ENCODE measurements at regions not wholly inside any gene's neighbourhood (a gene's known extent, or its start where the extent isn't known, plus 50 kb on each side); places are given as distances from the start of the nearest gene placed in this dataset.

GRCh38 chr15:98417346-98417745 is 231.0 kb upstream of the IGF1R start:
- Histone ChIP-seq H3K9me3 (ENCODE audit: control insufficient read depth, insufficient read depth, low read depth, low read length) (no peaks in the 10 kb centered on the region), H3K27me3 (ENCODE audit: control insufficient read depth, insufficient read depth, low read length) (peaks cover 22% of the 10 kb centered on the region), H3K36me3 (ENCODE audit: control insufficient read depth, insufficient read depth, low read length) (no peaks in the 10 kb centered on the region), H3K4me1 (ENCODE audit: control insufficient read depth, insufficient read depth, low read length) (peaks cover 15% of the 10 kb centered on the region), H3K9ac (ENCODE audit: low read length) (no peak overlapping the region), H3K4me3 (ENCODE audit: low read depth, low read length) (no peak overlapping the region), H3K27ac (ENCODE audit: low read depth, low read length) (no peak overlapping the region)

GRCh38 chr15:98418122-98418521 is 230.2 kb upstream of the IGF1R start:
- no peak overlapping the region for H3K9ac ChIP-seq (ENCODE audit: low read length)
- peaks cover 16% of the 10 kb centered on the region for H3K4me1 ChIP-seq (ENCODE audit: control insufficient read depth, insufficient read depth, low read length)
- H3K27me3 ChIP-seq (ENCODE audit: control insufficient read depth, insufficient read depth, low read length) = peaks cover 30% of the 10 kb centered on the region
- H3K27ac ChIP-seq (ENCODE audit: low read depth, low read length) = no peak overlapping the region
- no peaks in the 10 kb centered on the region for H3K36me3 ChIP-seq (ENCODE audit: control insufficient read depth, insufficient read depth, low read length)
- no peaks in the 10 kb centered on the region for H3K9me3 ChIP-seq (ENCODE audit: control insufficient read depth, insufficient read depth, low read depth, low read length)
- no peak overlapping the region for H3K4me3 ChIP-seq (ENCODE audit: low read depth, low read length)

GRCh38 chr15:98419173-98419780 is 229.1 kb upstream of the IGF1R start:
- H3K36me3 ChIP-seq (ENCODE audit: control insufficient read depth, insufficient read depth, low read length) = no peaks in the 10 kb centered on the region
- H3K4me1 ChIP-seq (ENCODE audit: control insufficient read depth, insufficient read depth, low read length) = peaks cover 16% of the 10 kb centered on the region
- no peak overlapping the region for H3K27ac ChIP-seq (ENCODE audit: low read depth, low read length)
- H3K4me3 ChIP-seq (ENCODE audit: low read depth, low read length) = no peak overlapping the region
- no peak overlapping the region for H3K9ac ChIP-seq (ENCODE audit: low read length)
- H3K27me3 ChIP-seq (ENCODE audit: control insufficient read depth, insufficient read depth, low read length) = peaks cover 41% of the 10 kb centered on the region
- H3K9me3 ChIP-seq (ENCODE audit: control insufficient read depth, insufficient read depth, low read depth, low read length) = no peaks in the 10 kb centered on the region

- H3K27ac ChIP-seq (ENCODE audit: low read depth, low read length) = no peak overlapping the region
- H3K27me3 ChIP-seq (ENCODE audit: control insufficient read depth, insufficient read depth, low read length) = peaks cover 54% of the 10 kb centered on the region
- no peak overlapping the region for H3K4me3 ChIP-seq (ENCODE audit: low read depth, low read length)
These were observed 227.5 kb upstream of the IGF1R start for GRCh38 chr15:98420837-98421236.

GRCh38 chr15:98421419-98422129 is 226.8 kb upstream of the IGF1R start:
- H3K9me3 ChIP-seq (ENCODE audit: control insufficient read depth, insufficient read depth, low read depth, low read length) = no peaks in the 10 kb centered on the region
- H3K27me3 ChIP-seq (ENCODE audit: control insufficient read depth, insufficient read depth, low read length) = peaks cover 62% of the 10 kb centered on the region
- H3K9ac ChIP-seq (ENCODE audit: low read length) = no peak overlapping the region
- peak overlapping the region; percentile 54 for H3K4me3 ChIP-seq (ENCODE audit: low read depth, low read length)
- peaks cover 16% of the 10 kb centered on the region for H3K4me1 ChIP-seq (ENCODE audit: control insufficient read depth, insufficient read depth, low read length)
- H3K36me3 ChIP-seq (ENCODE audit: control insufficient read depth, insufficient read depth, low read length) = no peaks in the 10 kb centered on the region
- no peak overlapping the region for H3K27ac ChIP-seq (ENCODE audit: low read depth, low read length)

More at GRCh38 chr15:98420837-98421236, 227.5 kb upstream of the IGF1R start:
- no peaks in the 10 kb centered on the region for H3K36me3 ChIP-seq (ENCODE audit: control insufficient read depth, insufficient read depth, low read length)
- no peak overlapping the region for H3K9ac ChIP-seq (ENCODE audit: low read length)
- H3K4me1 ChIP-seq (ENCODE audit: control insufficient read depth, insufficient read depth, low read length) = peaks cover 16% of the 10 kb centered on the region
- H3K9me3 ChIP-seq (ENCODE audit: control insufficient read depth, insufficient read depth, low read depth, low read length) = no peaks in the 10 kb centered on the region

GRCh38 chr15:98422130-98422478 is 226.2 kb upstream of the IGF1R start:
- Histone ChIP-seq H3K36me3 (ENCODE audit: control insufficient read depth, insufficient read depth, low read length) (no peaks in the 10 kb centered on the region), H3K9me3 (ENCODE audit: control insufficient read depth, insufficient read depth, low read depth, low read length) (no peaks in the 10 kb centered on the region), H3K9ac (ENCODE audit: low read length) (no peak overlapping the region), H3K4me1 (ENCODE audit: control insufficient read depth, insufficient read depth, low read length) (peaks cover 16% of the 10 kb centered on the region), H3K27ac (ENCODE audit: low read depth, low read length) (no peak overlapping the region), H3K4me3 (ENCODE audit: low read depth, low read length) (peak overlapping the region; percentile 54), H3K27me3 (ENCODE audit: control insufficient read depth, insufficient read depth, low read length) (peaks cover 67% of the 10 kb centered on the region)

GRCh38 chr15:98425173-98425572 is 223.2 kb upstream of the IGF1R start:
- H3K4me3 ChIP-seq (ENCODE audit: low read depth, low read length) = no peak overlapping the region
- peaks cover 16% of the 10 kb centered on the region for H3K4me1 ChIP-seq (ENCODE audit: control insufficient read depth, insufficient read depth, low read length)
- H3K9ac ChIP-seq (ENCODE audit: low read length) = no peak overlapping the region
- H3K27ac ChIP-seq (ENCODE audit: low read depth, low read length) = no peak overlapping the region
- peaks cover 8% of the 10 kb centered on the region for H3K9me3 ChIP-seq (ENCODE audit: control insufficient read depth, insufficient read depth, low read depth, low read length)
- peaks cover 96% of the 10 kb centered on the region for H3K27me3 ChIP-seq (ENCODE audit: control insufficient read depth, insufficient read depth, low read length)
- H3K36me3 ChIP-seq (ENCODE audit: control insufficient read depth, insufficient read depth, low read length) = no peaks in the 10 kb centered on the region

GRCh38 chr15:98427321-98427720 is 221.0 kb upstream of the IGF1R start:
- H3K27ac ChIP-seq (ENCODE audit: low read depth, low read length) = no peak overlapping the region
- no peak overlapping the region for H3K9ac ChIP-seq (ENCODE audit: low read length)
- peaks cover 2% of the 10 kb centered on the region; the same call in 1 of the 2 replicates for H3K4me1 ChIP-seq (ENCODE audit: control insufficient read depth, insufficient read depth, low read length)
- H3K9me3 ChIP-seq (ENCODE audit: control insufficient read depth, insufficient read depth, low read depth, low read length) = peaks cover 8% of the 10 kb centered on the region
- H3K27me3 ChIP-seq (ENCODE audit: control insufficient read depth, insufficient read depth, low read length) = peaks cover 88% of the 10 kb centered on the region
- no peaks in the 10 kb centered on the region for H3K36me3 ChIP-seq (ENCODE audit: control insufficient read depth, insufficient read depth, low read length)
- no peak overlapping the region for H3K4me3 ChIP-seq (ENCODE audit: low read depth, low read length)

GRCh38 chr15:98428253-98428989 is 219.9 kb upstream of the IGF1R start:
- Histone ChIP-seq H3K9me3 (ENCODE audit: control insufficient read depth, insufficient read depth, low read depth, low read length) (peaks cover 10% of the 10 kb centered on the region), H3K4me3 (ENCODE audit: low read depth, low read length) (peak overlapping the region; percentile 77), H3K27me3 (ENCODE audit: control insufficient read depth, insufficient read depth, low read length) (peaks cover 77% of the 10 kb centered on the region), H3K4me1 (ENCODE audit: control insufficient read depth, insufficient read depth, low read length) (no peaks in the 10 kb centered on the region), H3K36me3 (ENCODE audit: control insufficient read depth, insufficient read depth, low read length) (no peaks in the 10 kb centered on the region), H3K9ac (ENCODE audit: low read length) (peak overlapping the region; percentile 32), H3K27ac (ENCODE audit: low read depth, low read length) (no peak overlapping the region)

- Histone ChIP-seq H3K27ac (ENCODE audit: low read depth, low read length) (no peak overlapping the region), H3K36me3 (ENCODE audit: control insufficient read depth, insufficient read depth, low read length) (no peaks in the 10 kb centered on the region), H3K4me1 (ENCODE audit: control insufficient read depth, insufficient read depth, low read length) (no peaks in the 10 kb centered on the region), H3K4me3 (ENCODE audit: low read depth, low read length) (no peak overlapping the region), H3K9ac (ENCODE audit: low read length) (no peak overlapping the region), H3K9me3 (ENCODE audit: control insufficient read depth, insufficient read depth, low read depth, low read length) (peaks cover 10% of the 10 kb centered on the region), H3K27me3 (ENCODE audit: control insufficient read depth, insufficient read depth, low read length) (peaks cover 53% of the 10 kb centered on the region)
These were observed 217.2 kb upstream of the IGF1R start for GRCh38 chr15:98431171-98431570.

- peaks cover 31% of the 10 kb centered on the region for H3K27me3 ChIP-seq (ENCODE audit: control insufficient read depth, insufficient read depth, low read length)
- no peaks in the 10 kb centered on the region for H3K36me3 ChIP-seq (ENCODE audit: control insufficient read depth, insufficient read depth, low read length)
- no peaks in the 10 kb centered on the region for H3K4me1 ChIP-seq (ENCODE audit: control insufficient read depth, insufficient read depth, low read length)
These were observed 215.0 kb upstream of the IGF1R start for GRCh38 chr15:98433346-98433745.

More at GRCh38 chr15:98433346-98433745, 215.0 kb upstream of the IGF1R start:
- Histone ChIP-seq H3K4me3 (ENCODE audit: low read depth, low read length) (no peak overlapping the region), H3K9me3 (ENCODE audit: control insufficient read depth, insufficient read depth, low read depth, low read length) (peaks cover 10% of the 10 kb centered on the region), H3K9ac (ENCODE audit: low read length) (no peak overlapping the region), H3K27ac (ENCODE audit: low read depth, low read length) (no peak overlapping the region)

Data from HUES6 (cell line).